Liver (tissue), 8 donors: ENCODE measurements at regions not wholly inside any gene's neighbourhood (a gene's known extent, or its start where the extent isn't known, plus 50 kb on each side); places are given as distances from the start of the nearest gene placed in this dataset.

Experiments used
- DNase-seq: peaks from one replicate; pipeline ENCODE4 v3.0.0-alpha.2; 2017; ENCODE audit warnings: low spot score
- H3K27ac ChIP-seq, 2 donors: one replicate each; pipeline ENCODE4 v1.7.0; 2013; ENCODE audit warnings: inconsistent platforms in 2 of 2, low read length in 2 of 2, control low read depth in 1 of 2, low read depth in 1 of 2, mild to moderate bottlenecking in 1 of 2
- H3K27me3 ChIP-seq, 4 donors: one replicate each; pipeline versions ENCODE4 v1.6.1 to v1.7.0; 2013; ENCODE audit warnings: low read length in 3 of 4, inconsistent platforms in 1 of 4, mild to moderate bottlenecking in 1 of 4, moderate library complexity in 1 of 4; ENCODE audit not compliant: control insufficient read depth in 4 of 4, insufficient read depth in 4 of 4
- H3K36me3 ChIP-seq, 4 donors: one replicate each; pipeline versions ENCODE4 v1.6.1 to v1.7.0; 2013; ENCODE audit warnings: low read length in 3 of 4, mild to moderate bottlenecking in 3 of 4, low read depth in 1 of 4, moderate library complexity in 1 of 4; ENCODE audit not compliant: control insufficient read depth in 4 of 4, insufficient read depth in 3 of 4
- H3K4me1 ChIP-seq, 4 donors: one replicate each; pipeline versions ENCODE4 v1.6.1 to v1.7.0; 2013; ENCODE audit warnings: low read length in 3 of 4, mild to moderate bottlenecking in 3 of 4, moderate library complexity in 1 of 4; ENCODE audit not compliant: control insufficient read depth in 4 of 4, insufficient read depth in 4 of 4
- H3K4me3 ChIP-seq, 3 donors: one replicate each; pipeline versions ENCODE4 v1.6.1 to v1.7.0; 2013; ENCODE audit warnings: low read length in 3 of 3, control low read depth in 1 of 3, low read depth in 1 of 3, mild to moderate bottlenecking in 1 of 3
- H3K9ac ChIP-seq, 2 donors: one replicate each; pipeline ENCODE4 v1.7.0; 2013; ENCODE audit warnings: low read length in 2 of 2, mild to moderate bottlenecking in 2 of 2, moderate library complexity in 2 of 2, control low read depth in 1 of 2, low read depth in 1 of 2
- H3K9me3 ChIP-seq, 4 donors: one replicate each; pipeline versions ENCODE4 v1.6.1 to v1.7.0; 2013; ENCODE audit warnings: low read length in 3 of 4; ENCODE audit not compliant: control insufficient read depth in 4 of 4
- ATF3 ChIP-seq: IDR thresholded peaks from 2 replicates; pipeline ENCODE4 v1.6.1; 2016; ENCODE audit warnings: antibody characterized with exemption
- CTCF ChIP-seq: fragments of 150-350 bp; IDR thresholded peaks from 2 replicates; pipeline ENCODE4 v1.5.1; 2017; ENCODE audit warnings: improper control_type of control experiment, low read depth, low read length; ENCODE audit not compliant: missing input control
- FOXA1 ChIP-seq: IDR thresholded peaks from 2 replicates; pipeline ENCODE4 v1.6.1; 2016; ENCODE audit warnings: antibody characterized with exemption
- FOXA2 ChIP-seq: IDR thresholded peaks from 2 replicates; pipeline ENCODE4 v1.6.1; 2016; ENCODE audit warnings: antibody characterized with exemption
- GABPA ChIP-seq, 2 donors: IDR thresholded peaks in 1 of 2; conservative IDR thresholded peaks in 1 of 2; 2 replicates each; pipeline ENCODE4 v1.6.1; 2016; ENCODE audit warnings: antibody characterized with exemption in 2 of 2, mild to moderate bottlenecking in 1 of 2, moderate library complexity in 1 of 2
- HNF4A ChIP-seq, 2 donors: conservative IDR thresholded peaks; 2 replicates each; pipeline ENCODE4 v1.6.1; 2016; ENCODE audit warnings: antibody characterized with exemption in 2 of 2, mild to moderate bottlenecking in 2 of 2
- HNF4G ChIP-seq: IDR thresholded peaks from 2 replicates; pipeline ENCODE4 v1.6.1; 2016; ENCODE audit warnings: antibody characterized with exemption
- JUND ChIP-seq, 2 donors: IDR thresholded peaks; 2 replicates each; pipeline ENCODE4 v1.6.1; 2016; ENCODE audit warnings: antibody characterized with exemption in 2 of 2
- MAX ChIP-seq: IDR thresholded peaks from 2 replicates; pipeline ENCODE4 v1.6.1; 2016; ENCODE audit warnings: antibody characterized with exemption
- NR2F2 ChIP-seq: IDR thresholded peaks from 2 replicates; pipeline ENCODE4 v1.6.1; 2016; ENCODE audit warnings: antibody characterized with exemption
- RAD21 ChIP-seq, 2 donors: IDR thresholded peaks; 2 replicates each; pipeline ENCODE4 v1.6.1; 2016; ENCODE audit warnings: antibody characterized with exemption in 2 of 2, mild to moderate bottlenecking in 2 of 2
- REST ChIP-seq: IDR thresholded peaks from 2 replicates; pipeline ENCODE4 v1.6.1; 2016; ENCODE audit warnings: antibody characterized with exemption, mild to moderate bottlenecking
- RXRA ChIP-seq, 2 donors: IDR thresholded peaks; 2 replicates each; pipeline ENCODE4 v1.6.1; 2017 to 2018; ENCODE audit warnings: antibody characterized with exemption in 2 of 2, mild to moderate bottlenecking in 1 of 2
- SP1 ChIP-seq: IDR thresholded peaks from 2 replicates; pipeline ENCODE4 v1.6.1; 2018; ENCODE audit warnings: antibody characterized with exemption, mild to moderate bottlenecking
- TAF1 ChIP-seq: conservative IDR thresholded peaks from 2 replicates; pipeline ENCODE4 v1.6.1; 2016; ENCODE audit warnings: antibody characterized with exemption, mild to moderate bottlenecking
- YY1 ChIP-seq: IDR thresholded peaks from 2 replicates; pipeline ENCODE4 v1.6.1; 2016; ENCODE audit warnings: antibody characterized with exemption, mild to moderate bottlenecking
- ZBTB33 ChIP-seq: IDR thresholded peaks from 2 replicates; pipeline ENCODE4 v1.6.1; 2016; ENCODE audit warnings: antibody characterized with exemption
- WGBS: extraction: QIAGEN DNeasy Blood & Tissue Kit; methylation state at CpG from one replicate; pipeline ENCODE4 v1.1.7; 2013; 5-methylcytosine and 5-hydroxymethylcytosine counted together
- donor health status: healthy.
- donor health status: healthy.
- donor health status: healthy.
- donor health status: healthy.
- donor health status: healthy.

GRCh38 chr13:105874814-105875213 is 660.6 kb downstream of the EFNB2 start:
- no peak overlapping the region for H3K27ac ChIP-seq
- H3K36me3 ChIP-seq, result no peaks in the 10 kb centered on the region
- TF ChIP-seq MAX (no peak), TAF1 (no peak), RAD21 (IDR thresholded peaks at IDR 0.05) (no peak), YY1 (no peak), RXRA (IDR thresholded peaks at IDR 0.05) (no peak), SP1 (no peak), JUND (IDR thresholded peaks at IDR 0.05) (no peak), GABPA (IDR thresholded peaks at IDR 0.05 in 1 of 2, conservative IDR thresholded peaks at IDR 0.05 in 1 of 2) (no peak), FOXA1 (no peak), REST (no peak), FOXA2 (no peak), CTCF (no peak), NR2F2 (no peak), ZBTB33 (no peak), HNF4G (no peak), HNF4A (conservative IDR thresholded peaks at IDR 0.05) (no peak)
- no peaks in the 10 kb centered on the region for H3K9me3 ChIP-seq
- H3K4me1 ChIP-seq, result no peaks in the 10 kb centered on the region
- H3K9ac ChIP-seq, result no peak overlapping the region
- H3K27me3 ChIP-seq, result peaks cover 0 to 3% (median 0%) of the 10 kb centered on the region in 4 donors
- DNase-seq, result no peak
- no peak overlapping the region for H3K4me3 ChIP-seq

- no peak for DNase-seq
- peaks cover 0 to 3% (median 0%) of the 10 kb centered on the region in 4 donors for H3K27me3 ChIP-seq
- no peaks in the 10 kb centered on the region for H3K36me3 ChIP-seq
- H3K9ac ChIP-seq, result no peak overlapping the region
- WGBS, result 53% methylated on average over 1 of the region's 1 CpG
- TF ChIP-seq RAD21 (IDR thresholded peaks at IDR 0.05) (no peak), MAX (no peak), TAF1 (no peak), FOXA2 (no peak), GABPA (IDR thresholded peaks at IDR 0.05 in 1 of 2, conservative IDR thresholded peaks at IDR 0.05 in 1 of 2) (no peak), NR2F2 (no peak), RXRA (IDR thresholded peaks at IDR 0.05) (no peak), HNF4G (no peak), SP1 (no peak), CTCF (no peak), REST (no peak), JUND (IDR thresholded peaks at IDR 0.05) (no peak), FOXA1 (no peak), HNF4A (conservative IDR thresholded peaks at IDR 0.05) (no peak), ATF3 (no peak)
- no peaks in the 10 kb centered on the region for H3K4me1 ChIP-seq
- no peak overlapping the region for H3K27ac ChIP-seq
- H3K9me3 ChIP-seq, result no peaks in the 10 kb centered on the region
- H3K4me3 ChIP-seq, result no peak overlapping the region
Measured at GRCh38 chr13:105871768-105872167, 663.7 kb downstream of the EFNB2 start.
